ENCODE measurements at regions not wholly inside any gene's neighbourhood (a gene's known extent, or its start where the extent isn't known, plus 50 kb on each side); places are given as distances from the start of the nearest gene placed in this dataset.

DNA sequence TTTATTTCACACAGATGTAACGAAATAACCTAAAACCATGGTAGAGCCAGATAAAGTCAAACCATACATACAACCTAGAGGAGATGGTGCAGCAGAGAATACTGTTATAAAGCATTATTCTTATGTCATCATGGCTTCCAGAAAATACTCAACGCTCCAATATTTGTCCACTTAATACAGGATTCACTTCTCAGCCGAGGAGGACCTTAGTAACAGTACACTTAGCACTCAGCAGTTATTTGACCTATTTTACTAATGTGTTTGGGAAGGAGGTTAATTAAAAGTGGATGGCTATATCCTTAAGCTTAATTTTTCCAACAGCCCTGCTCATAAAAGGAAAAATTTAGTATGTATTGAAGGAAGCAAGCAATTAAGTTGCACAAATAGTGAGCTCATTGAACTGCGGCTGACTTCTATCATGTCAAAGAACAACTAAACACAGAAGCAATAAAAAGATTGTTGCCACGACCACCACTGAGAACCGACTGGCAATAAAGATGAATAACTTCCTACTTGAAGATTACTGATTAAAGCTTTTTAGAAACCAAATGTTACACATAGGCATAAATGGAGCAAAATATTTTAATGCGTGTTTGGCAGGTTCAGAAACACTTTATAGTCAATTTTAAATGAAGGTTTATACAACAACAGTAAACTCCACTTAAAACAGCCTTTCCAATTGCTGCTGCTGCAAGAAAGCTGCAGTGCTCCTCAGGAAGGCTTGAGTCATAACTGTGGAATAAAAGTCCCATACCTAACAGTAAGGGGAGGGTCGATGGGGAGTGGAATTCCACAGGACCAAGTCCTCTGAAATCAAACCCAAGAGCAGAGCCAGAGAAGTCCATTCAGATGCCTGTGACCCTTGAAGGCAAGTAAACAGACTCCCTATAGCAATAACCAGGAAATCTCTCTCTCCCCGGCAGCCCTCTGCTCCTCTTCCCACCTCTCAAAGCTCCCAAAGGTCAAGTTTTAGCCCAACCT is 218.9 kb upstream of the CDKN3 start:
- no peak for DNase-seq

DNA sequence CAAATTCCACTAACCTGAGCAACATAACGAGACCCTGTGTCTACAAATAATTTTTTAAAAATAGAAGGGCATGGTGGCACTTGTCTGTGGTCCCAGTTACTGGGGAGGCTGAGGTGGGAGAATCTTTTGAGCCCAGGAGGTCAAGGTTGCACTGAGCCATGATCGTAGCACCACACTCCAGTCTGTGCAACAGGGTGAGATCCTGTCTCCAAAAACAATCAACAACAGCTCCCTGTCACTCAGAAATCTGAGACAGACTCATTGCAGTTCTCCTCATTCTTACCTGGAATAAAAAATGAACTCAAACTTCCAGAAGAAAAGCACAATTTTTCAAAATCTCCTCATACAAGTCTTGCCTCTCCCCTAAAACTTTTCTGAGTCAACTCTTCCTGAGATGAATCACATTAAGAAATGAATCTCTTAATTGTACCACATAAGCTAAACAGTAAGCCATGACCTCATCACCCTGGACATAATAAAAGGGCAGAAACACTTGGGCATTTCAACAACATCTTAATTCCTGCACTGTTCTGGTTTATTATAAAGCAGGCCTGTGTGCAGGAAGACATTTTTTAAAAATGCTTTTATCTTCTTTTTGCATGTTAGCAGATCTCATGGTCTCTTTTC is 214.3 kb upstream of the CDKN3 start:
- no peak for DNase-seq

DNA sequence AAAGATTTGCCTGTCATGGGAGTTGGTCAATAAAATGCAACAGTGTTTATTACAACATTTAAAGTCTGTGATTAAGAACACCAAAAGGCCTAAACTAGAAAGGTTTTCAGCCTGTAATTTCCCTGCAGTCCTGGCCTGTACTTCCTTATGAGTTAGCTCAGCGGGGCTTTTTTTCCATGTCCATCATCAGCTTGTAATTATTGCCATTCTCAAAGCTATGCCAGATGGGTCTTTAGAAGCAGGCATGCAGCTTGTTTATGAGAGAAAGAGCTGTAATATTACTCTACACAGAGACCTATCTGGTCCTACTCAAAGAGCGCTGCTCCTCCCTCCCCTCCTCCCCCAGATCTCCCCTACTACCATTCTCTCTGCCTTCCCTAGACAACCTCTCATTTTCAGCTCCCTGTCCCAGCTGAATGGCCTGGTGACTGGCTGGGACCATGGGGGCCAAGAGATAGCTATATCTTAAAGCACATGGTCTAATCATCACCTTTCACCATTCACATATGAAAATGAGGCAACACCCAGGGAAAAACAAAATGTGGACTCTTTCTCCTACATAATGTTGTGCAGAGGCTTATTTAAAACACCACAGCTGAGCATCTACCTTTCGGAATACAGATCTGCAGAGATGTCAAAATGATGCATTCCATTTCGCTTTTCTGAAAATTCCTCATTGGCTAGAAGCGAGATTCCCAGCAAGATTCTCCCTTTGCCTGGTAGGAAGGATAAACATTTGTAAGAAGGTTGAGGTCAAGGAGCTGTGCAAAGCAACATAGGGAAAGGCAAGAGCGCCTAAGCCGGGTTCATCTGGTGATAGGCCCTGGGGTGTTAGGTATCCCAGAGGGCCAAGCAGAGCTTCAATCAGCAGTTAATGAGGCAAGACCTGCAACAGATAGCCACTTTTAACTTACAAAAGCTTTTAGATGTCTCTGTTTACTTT is 209.7 kb upstream of the CDKN3 start:
- no peak for DNase-seq

DNA sequence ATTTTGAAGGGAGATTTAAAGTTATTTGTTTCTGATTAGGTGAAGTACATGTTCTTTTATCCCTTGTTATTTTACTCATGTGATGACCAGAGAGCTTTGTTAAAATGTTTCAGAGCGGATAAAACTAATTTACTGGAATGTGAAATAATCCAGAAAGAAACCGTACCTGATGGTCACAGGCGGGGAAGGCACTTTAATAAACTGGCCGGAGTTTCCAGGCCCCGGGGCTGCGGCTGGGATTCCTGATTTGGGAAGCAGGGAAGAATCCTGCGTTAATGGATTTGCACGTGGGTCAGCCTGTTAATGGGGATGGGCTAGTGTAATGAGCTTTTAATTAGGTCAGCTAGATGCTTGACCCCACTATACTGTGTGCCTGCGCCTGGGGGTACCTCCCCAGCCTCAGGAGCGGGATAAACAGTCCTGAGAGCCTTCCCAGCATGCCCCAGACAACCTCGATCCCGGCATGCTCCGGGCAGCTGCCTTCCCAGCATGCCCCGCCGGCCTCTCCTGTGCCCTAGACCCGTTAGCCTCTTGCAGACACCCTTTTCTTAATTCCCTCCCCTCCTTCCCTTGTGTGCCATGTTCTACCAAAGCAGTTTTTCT is 208.6 kb upstream of the CDKN3 start:
- no peak for DNase-seq

DNA sequence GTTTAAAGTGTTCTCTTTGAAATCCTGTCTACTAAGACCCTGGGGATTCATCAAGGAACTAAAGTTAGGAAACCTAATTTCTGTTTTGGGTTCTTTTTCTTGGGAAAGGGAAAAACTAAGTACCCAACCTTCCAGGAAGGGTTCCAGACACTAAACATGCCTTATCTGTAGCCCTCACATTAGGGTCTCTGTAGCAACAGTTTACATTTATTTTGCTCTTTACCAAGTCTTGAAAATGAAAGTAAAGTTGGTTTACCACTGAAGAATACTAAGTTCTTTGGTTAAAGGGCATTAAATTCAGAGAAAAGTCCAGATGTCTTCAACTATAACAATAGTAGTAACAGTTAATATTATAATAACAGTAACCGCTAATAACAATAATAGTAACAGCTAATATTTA is 207.5 kb upstream of the CDKN3 start:
- no peak for DNase-seq

DNA sequence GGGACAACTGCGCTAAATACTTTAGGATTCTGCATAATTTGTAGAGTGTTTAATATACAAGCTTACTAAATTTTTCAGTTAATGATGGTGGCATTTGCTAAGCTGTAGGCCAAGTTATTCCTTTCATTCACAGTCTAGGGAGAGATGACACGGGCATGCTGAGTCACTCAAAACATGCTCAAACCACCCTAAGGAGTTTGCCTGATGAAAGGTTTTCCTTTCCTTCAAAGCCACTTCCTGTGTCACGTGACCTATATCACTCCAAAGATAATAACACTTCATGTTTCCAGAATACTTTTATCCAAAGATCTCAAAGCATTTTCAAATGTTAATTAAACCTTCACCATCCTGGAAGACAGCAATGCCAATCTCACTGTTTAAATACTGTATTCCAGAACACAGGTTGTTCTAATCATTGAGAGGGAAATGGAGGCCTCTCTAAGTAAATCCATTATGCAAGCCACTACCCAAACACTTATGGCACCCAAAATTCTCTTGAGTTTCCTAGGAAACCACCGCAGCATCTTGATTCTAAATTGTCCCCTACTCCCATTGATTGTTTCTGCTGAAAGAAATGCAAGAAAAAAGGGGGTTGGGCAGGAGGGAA is 207.0 kb upstream of the CDKN3 start:
- no peak for DNase-seq

DNA sequence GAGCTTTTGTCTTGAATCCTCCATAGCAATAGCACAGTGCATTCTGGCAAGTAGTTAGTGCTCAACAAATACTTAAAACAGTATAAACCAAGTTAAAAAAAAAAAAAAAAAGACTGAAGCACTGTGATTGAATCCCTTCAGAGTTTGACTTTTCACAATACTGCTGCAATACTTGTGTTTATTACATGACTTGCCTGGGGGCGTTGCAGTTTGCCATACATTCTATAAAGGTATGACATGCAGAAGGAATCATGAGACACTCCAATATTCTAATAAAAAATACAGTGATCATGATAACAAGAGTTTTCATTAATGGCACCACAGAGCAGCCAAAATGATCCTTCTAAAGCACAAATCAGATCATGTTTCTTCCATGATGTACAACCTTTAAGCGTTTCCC is 205.0 kb upstream of the CDKN3 start:
- no peak for DNase-seq

DNA sequence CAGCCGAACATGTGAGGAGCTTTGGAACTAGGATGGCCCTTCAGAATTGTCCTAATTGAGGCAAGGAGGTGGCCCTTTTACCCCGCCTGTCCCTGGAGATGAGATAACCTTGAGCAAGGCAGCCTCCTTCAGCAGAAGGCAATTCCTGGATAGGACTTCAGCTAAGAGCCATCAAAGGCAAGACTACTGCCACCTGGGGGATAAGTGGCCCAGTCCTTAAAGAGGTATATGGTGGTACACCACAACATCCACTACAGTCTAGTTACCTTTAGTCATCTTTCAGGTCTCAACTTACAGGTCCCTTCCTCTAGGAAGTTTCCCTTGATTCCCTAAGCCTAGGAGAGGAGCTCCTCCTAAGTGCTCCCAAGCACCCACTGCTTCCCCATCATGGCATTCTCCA is 204.2 kb upstream of the CDKN3 start:
- no peak for DNase-seq

DNA sequence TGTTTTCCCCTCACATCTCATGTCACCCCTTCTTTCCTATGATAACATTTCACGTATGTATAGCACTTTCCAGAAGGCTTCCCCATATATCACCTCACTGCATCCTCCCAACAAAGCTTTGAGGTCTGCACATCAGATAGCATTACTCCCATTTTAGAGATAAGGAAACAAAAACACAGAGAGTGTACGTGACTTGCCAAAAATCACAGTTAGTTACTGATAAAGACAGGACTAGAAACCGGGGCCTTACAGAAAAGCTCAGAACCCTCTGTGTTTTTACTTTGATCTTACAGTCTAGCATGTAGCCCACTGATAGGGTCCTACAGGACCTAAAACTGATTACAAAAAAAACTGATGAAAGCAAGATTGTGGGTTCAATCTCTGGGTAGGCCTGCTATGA is 202.9 kb upstream of the CDKN3 start:
- DNase-seq = no peak

DNA sequence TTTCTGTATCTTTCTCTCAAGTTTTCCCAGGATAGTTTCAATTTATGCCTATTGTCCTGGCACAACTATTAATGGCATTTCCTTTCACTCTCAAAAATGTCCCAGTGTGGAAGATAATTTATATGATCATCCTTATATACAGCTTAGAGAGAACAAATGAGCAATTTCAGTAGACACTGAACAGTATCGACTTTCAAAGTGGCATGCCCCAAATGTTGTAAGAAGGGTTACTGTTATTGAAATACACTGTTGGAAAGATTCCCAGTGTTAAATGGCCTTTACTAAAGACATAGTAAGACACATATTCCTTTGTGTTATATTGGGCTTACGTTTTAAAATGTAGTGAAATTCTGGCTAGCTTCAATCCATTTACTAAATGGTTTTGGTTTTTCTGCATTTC is 202.3 kb upstream of the CDKN3 start:
- no peak for DNase-seq

DNA sequence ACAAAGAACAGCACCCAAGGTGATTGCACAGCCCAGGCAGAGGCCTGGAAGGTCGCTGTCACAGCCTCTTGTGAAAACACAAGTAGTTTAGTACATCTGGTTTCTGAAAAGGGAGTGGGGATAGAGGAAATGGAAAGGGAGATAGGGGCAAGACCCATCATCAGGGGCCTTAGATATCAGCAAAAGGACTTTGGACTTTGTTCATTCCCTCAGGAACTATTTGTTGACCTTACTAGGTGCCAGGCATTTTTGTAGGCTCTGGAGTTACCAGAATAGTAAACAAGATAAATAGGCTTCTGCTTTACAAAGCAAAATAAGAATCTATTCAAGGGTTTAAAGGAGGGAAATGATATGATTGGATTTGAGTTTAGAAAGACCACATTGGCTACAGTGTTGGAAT is 199.4 kb upstream of the CDKN3 start:
- no peak for DNase-seq

DNA sequence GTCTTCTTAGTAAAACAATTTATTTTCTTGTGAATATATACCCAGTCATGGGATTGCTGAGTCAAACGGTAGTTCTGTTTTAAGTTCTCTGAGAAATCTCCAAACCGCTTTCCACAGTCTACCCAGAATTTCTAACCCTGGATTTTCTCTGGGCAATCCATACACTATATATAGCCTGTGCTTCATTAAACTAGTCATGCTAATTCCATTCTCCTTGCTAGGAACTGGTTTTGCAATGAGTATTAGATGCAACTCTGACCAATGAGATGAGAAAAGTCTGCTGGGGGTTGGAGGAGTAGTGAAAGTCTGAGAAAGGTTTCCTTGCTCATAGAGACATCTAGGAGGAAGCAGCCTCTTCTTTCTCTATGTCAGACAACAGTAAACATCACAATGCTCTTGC is 196.1 kb upstream of the CDKN3 start:
- no peak for DNase-seq

DNA sequence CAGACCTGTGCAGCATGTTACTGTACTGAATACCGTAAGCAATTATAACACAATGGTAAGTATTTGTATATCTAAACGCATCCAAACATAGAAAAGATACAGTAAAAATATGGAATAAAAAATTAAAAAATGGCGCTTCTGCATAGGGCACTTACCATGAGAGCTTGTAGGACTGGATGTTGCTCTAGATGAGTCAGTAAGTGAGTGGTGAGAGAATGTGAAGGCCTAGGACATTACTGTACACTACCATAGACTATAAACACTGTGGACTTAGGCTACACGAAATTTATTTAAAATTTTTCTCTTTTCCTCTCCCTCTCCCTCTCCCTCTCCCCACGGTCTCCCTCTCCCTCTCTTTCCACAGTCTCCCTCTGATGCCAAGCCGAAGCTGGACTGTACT is 194.5 kb upstream of the CDKN3 start:
- no peak for DNase-seq

DNA sequence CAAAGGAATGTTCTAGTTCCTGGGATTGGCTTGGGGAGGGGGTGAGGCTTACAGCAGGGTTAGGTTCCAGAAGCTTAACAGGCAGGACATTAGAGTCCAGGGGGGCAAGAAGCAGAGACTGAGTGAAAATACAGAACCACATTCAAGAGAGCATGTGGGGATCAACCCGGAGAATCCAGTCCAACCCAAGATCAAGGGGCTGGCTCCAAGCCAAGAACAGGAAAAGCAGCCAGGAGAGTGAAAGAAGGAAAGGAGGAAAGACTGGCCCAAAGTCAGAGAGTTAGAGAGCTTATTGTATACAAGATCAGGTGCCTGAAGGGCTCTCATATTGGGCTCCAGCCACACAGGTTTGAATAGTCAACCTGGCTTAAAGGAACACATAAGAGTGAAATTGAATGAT is 190.3 kb upstream of the CDKN3 start:
- no peak for DNase-seq

DNA sequence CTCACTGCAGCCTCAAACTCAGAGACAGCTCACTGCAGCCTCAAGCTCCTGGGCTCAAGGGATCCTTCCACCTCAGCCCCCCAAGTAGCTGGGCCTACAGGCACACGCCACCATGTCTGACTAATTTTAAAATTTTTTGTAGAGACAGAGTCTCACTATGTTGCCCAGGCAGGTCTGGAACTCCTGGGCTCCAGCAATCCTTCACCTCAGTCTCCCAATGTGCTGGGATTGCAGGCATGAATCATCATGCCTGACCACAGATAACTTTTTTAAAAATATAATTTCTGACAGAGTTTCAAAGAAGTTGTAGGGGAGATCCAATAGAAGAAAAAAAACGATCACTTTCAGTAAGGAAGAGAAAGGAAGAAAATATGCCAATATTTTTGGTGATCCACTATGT is 189.7 kb upstream of the CDKN3 start:
- DNase-seq = no peak

DNA sequence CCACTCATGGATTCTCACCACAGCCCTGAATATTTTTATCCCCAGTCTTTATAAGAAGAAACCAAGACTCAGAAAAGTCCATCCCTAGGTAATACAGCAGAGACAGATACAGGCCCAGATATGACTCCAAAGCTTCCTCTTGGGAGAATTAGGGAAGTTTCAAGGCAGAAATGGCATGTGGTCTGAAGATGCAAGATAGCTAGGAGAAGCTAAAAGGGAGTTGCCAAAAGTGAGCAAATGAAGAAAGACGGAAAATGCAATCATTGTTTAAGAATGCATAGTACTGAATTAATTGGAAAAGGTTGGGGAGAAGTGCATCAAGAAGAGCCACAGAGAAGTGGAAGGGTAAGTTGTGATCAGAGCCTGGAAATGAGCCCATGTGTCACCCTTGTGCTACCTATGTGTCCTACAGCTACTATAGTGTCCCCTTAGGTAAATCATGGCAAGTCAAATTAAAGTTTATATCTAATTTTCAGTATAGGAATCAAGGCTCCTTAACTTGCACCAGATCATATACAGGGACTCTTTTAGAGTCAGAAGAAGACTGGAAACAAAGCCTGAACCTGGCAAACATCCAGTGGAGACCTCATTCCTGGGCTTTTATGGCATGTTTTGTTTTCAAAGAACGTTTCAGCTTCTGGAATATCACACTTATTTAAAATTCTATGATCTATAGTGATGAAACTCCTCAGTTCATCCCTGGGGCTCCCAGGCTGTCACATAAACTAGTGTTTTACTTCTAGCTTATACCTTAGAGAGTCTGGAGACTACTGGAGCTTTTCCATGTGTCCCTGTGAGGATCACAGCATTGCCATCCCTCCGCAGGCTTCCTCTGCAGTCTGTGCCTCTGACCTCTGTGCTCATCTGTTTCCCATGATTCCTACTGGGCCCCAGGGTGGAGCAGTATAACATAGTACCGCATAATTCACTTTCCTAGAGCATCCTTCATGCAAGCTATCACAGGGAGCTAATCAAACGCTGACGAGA is 189.0 kb upstream of the CDKN3 start:
- no peak for DNase-seq

DNA sequence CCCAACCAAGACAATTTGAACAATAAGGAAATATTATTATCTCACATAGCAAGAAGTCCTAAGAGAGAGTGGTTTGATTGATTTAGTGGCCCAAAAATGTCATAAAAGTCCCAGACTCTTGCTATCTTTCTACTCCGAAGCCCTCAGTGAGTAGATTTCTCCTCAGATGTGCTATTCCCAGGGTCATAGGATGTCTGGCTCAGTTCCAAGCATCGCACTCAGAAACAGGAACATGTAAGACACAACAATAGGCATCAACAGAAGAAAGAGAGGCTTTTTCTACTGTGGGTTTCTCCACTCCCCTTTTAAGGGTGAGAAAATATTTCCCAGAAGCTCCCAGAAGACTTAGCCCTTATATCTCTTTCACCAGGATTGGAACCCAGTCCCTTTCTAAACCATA is 188.1 kb upstream of the CDKN3 start:
- DNase-seq = no peak

DNA sequence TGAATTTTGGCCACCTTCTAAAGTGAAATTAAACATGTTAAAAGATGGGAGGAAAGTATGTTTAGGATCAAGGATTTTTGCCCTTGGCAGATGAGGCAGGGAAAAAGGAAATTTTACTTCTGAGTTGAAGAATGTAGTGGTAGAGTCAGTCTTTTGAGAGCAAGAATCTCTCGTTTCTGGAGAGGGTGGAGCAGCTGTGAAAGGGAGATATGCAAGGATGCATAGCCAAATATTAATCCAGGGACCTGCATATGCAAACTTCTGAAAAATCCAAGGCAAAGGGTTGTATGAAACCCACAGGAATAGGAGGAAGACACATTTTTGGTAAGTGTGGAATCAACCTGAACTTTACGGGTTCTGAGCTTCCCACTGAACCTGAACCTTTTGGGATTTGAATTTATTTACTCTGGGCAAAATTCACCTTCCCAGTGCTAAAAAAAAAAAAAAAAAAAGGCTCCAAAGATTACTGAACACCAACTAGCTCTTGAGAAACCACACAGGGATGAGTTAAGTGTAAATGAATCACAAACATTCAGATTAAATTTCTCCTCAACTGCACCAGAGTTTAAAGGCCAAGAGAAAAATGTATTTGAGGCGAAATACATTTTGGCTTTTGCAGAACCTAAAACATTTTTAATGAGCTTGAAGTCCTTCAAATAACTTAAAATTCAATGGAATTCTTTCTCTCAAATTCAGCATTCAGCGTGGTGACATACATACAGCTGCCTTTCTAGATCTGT is 187.1 kb upstream of the CDKN3 start:
- no peak for DNase-seq

DNA sequence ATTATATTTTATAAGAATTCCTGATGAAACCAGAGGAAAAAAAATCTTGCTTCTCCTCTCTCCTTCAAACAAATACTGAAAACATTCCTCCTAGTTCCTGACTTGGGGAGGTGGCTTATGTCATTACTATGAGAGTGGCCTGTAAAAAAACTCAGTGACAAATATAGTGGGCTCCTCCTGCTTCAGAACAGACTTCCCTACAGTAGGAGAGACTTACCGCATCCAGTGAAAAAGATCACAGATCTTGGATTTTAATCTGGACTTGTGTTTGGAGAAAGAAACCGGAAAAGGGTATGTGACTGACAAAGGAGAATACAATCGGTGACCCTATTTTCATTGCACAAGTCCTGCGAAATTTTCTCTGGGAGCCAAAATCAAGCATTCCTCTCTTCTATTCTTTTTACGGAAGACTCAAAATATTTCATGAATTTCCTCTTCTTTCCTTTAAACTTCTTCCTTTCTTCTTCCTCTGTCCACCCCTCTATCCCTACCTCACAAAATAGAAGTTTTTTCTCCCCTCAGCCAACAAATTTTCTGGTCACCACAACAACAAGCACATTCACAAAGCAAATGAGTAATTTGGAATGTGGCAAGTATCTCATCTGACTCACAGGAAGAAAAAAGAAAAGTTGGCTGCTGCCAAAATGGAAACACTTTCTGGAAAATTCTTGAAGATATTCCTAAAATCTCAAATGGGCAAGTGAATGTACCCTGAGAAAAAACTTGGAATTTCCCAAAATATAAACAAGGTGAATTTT is 185.1 kb upstream of the CDKN3 start:
- no peak for DNase-seq

DNA sequence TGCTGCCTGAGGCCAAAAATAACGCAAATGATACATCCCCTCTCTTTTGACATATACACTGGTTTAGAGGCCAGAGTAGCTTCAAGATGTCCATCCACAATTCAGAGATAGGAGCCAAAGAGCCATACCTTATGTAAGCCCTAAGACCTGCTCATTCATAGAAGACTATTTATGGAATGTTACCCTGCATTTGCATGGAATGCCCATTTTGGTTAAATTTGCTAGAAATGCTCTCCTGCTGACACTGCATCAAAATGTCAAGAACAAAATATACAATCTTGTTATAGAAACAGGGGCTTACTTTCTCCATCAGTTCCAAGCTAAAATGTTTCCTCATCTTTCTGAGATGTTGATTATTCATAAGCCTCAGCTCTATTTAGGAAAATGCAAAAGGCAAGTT is 183.3 kb upstream of the CDKN3 start:
- DNase-seq = no peak
